ENCODE measurements at regions not wholly inside any gene's neighbourhood (a gene's known extent, or its start where the extent isn't known, plus 50 kb on each side); places are given as distances from the start of the nearest gene placed in this dataset.

DNA sequence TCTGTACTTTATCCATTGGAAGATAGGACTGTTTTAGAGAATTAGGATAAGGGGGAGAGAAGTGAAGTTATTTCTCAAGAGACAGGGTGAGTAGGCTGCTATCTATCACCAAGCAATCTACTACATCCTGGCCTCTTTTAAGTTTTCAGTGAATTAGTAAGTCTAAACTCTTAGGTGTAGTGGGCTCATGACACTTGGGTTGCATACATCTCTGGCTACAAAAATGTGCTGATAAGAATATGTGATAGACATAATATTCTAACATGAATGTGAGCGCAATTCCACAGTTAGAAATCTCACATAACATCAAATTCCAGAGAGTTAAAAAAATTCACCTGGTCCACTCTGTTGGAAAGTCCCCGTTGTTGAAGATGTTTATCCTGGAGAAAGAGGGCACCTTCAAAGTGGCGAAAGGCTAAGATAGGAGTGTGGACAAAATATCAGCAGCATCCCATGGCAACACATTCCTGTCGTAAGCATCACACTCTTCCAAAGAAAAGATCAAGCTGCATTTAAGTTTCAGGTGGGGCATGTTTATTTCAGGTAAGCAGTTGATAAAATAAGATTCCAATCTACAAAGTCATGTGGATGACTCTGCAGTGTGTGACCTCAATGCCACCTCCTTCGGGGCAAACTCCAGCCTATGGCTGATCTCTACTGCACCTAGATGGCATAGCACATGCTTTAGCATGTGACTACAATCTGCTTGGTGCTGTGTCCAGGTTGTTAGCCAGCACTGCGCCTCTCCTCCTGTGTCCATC is 111.7 kb upstream of the NEDD9 start:
- Histone ChIP-seq H3K36me3 (ENCODE audit: insufficient read depth, low read length) (no peaks in the 10 kb centered on the region), H3K4me2 (ENCODE audit: low read length) (no peak overlapping the region), H3K9me3 (replicated peaks; ENCODE audit: low read length) (no peaks in the 10 kb centered on the region), H3K27me3 (ENCODE audit: control insufficient read depth, insufficient read depth, low read length) (no peaks in the 10 kb centered on the region), H3K4me1 (ENCODE audit: control insufficient read depth, insufficient read depth, low read length) (no peaks in the 10 kb centered on the region), H3K4me3 (ENCODE audit: low read length) (no peak overlapping the region), H3K9ac (ENCODE audit: low read depth, low read length) (no peak overlapping the region)

GRCh38 chr6:11341867-11342266 is 109.4 kb upstream of the NEDD9 start:
- Histone ChIP-seq H3K27me3 (ENCODE audit: control insufficient read depth, insufficient read depth, low read length) (no peaks in the 10 kb centered on the region), H3K36me3 (ENCODE audit: insufficient read depth, low read length) (no peaks in the 10 kb centered on the region), H3K9ac (ENCODE audit: low read depth, low read length) (no peak overlapping the region), H3K4me3 (ENCODE audit: low read length) (no peak overlapping the region), H3K4me1 (ENCODE audit: control insufficient read depth, insufficient read depth, low read length) (no peaks in the 10 kb centered on the region), H3K9me3 (replicated peaks; ENCODE audit: low read length) (no peaks in the 10 kb centered on the region), H3K4me2 (ENCODE audit: low read length) (no peak overlapping the region)

- Histone ChIP-seq H3K27me3 (ENCODE audit: control insufficient read depth, insufficient read depth, low read length) (no peaks in the 10 kb centered on the region), H3K4me3 (ENCODE audit: low read length) (no peak overlapping the region), H3K4me2 (ENCODE audit: low read length) (no peak overlapping the region), H3K9me3 (replicated peaks; ENCODE audit: low read length) (no peaks in the 10 kb centered on the region), H3K4me1 (ENCODE audit: control insufficient read depth, insufficient read depth, low read length) (no peaks in the 10 kb centered on the region), H3K36me3 (ENCODE audit: insufficient read depth, low read length) (no peaks in the 10 kb centered on the region), H3K9ac (ENCODE audit: low read depth, low read length) (no peak overlapping the region)
These were observed 108.8 kb upstream of the NEDD9 start for GRCh38 chr6:11341303-11341702.

DNA sequence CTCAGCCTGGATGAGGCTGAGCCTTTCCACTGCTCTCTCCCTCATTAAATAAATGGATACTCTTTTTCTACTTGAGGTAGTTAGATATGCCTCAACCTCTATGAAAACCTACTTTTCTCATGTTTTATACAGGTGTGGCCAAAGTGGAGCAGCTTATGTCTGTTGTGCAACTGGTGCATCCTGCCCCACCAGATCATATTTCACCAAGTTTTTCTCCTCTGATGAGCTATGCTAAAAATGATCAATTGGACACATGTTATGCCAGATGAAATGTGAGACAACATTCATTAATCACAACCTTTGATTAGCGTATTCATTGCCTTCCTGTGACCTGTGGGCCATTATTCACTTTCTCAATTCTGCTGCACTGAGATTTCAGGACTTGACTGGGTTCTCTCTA is 106.9 kb upstream of the NEDD9 start:
- Histone ChIP-seq H3K4me3 (ENCODE audit: low read length) (no peak overlapping the region), H3K4me2 (ENCODE audit: low read length) (no peak overlapping the region), H3K4me1 (ENCODE audit: control insufficient read depth, insufficient read depth, low read length) (no peaks in the 10 kb centered on the region), H3K36me3 (ENCODE audit: insufficient read depth, low read length) (no peaks in the 10 kb centered on the region), H3K27me3 (ENCODE audit: control insufficient read depth, insufficient read depth, low read length) (no peaks in the 10 kb centered on the region), H3K9ac (ENCODE audit: low read depth, low read length) (no peak overlapping the region), H3K9me3 (replicated peaks; ENCODE audit: low read length) (no peaks in the 10 kb centered on the region)

GRCh38 chr6:11337306-11337705 is 104.8 kb upstream of the NEDD9 start:
- Histone ChIP-seq H3K4me3 (ENCODE audit: low read length) (no peak overlapping the region), H3K4me1 (ENCODE audit: control insufficient read depth, insufficient read depth, low read length) (no peaks in the 10 kb centered on the region), H3K9ac (ENCODE audit: low read depth, low read length) (no peak overlapping the region), H3K9me3 (replicated peaks; ENCODE audit: low read length) (no peaks in the 10 kb centered on the region), H3K27me3 (ENCODE audit: control insufficient read depth, insufficient read depth, low read length) (no peaks in the 10 kb centered on the region), H3K4me2 (ENCODE audit: low read length) (no peak overlapping the region), H3K36me3 (ENCODE audit: insufficient read depth, low read length) (no peaks in the 10 kb centered on the region)

DNA sequence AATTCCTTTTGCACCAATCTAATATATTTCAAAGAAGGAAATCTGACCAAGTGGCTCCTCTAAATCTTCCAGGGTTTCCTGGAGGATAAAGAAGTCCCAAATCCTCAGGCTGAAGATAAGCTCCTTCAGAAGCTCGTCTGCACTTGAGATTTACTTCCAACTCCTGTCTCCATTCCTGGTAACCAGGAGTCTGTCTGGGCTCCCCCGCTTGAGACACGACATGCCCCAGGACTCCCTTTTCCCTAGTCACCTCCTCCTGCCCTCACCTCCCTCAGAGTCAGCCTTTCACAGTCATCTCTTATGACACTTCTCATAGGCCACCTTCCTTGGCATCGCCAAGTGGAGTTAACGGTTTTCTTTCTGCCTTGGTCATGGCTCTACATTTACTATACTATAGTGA is 103.4 kb upstream of the NEDD9 start:
- no peak overlapping the region for H3K4me2 ChIP-seq (ENCODE audit: low read length)
- no peak overlapping the region for H3K9ac ChIP-seq (ENCODE audit: low read depth, low read length)
- no peaks in the 10 kb centered on the region for H3K36me3 ChIP-seq (ENCODE audit: insufficient read depth, low read length)
- no peak overlapping the region for H3K4me3 ChIP-seq (ENCODE audit: low read length)
- no peaks in the 10 kb centered on the region for H3K4me1 ChIP-seq (ENCODE audit: control insufficient read depth, insufficient read depth, low read length)
- H3K9me3 ChIP-seq (replicated peaks; ENCODE audit: low read length) = no peaks in the 10 kb centered on the region
- no peaks in the 10 kb centered on the region for H3K27me3 ChIP-seq (ENCODE audit: control insufficient read depth, insufficient read depth, low read length)

- Histone ChIP-seq H3K4me1 (ENCODE audit: control insufficient read depth, insufficient read depth, low read length) (peaks cover 9% of the 10 kb centered on the region), H3K27me3 (ENCODE audit: control insufficient read depth, insufficient read depth, low read length) (no peaks in the 10 kb centered on the region), H3K4me2 (ENCODE audit: low read length) (no peak overlapping the region), H3K4me3 (ENCODE audit: low read length) (no peak overlapping the region), H3K9me3 (replicated peaks; ENCODE audit: low read length) (no peaks in the 10 kb centered on the region), H3K36me3 (ENCODE audit: insufficient read depth, low read length) (no peaks in the 10 kb centered on the region), H3K9ac (ENCODE audit: low read depth, low read length) (no peak overlapping the region)
These were observed 100.8 kb upstream of the NEDD9 start for GRCh38 chr6:11333132-11333849.

- no peaks in the 10 kb centered on the region for H3K36me3 ChIP-seq (ENCODE audit: insufficient read depth, low read length)
These were observed 100.0 kb upstream of the NEDD9 start for GRCh38 chr6:11332463-11332862.

DNA sequence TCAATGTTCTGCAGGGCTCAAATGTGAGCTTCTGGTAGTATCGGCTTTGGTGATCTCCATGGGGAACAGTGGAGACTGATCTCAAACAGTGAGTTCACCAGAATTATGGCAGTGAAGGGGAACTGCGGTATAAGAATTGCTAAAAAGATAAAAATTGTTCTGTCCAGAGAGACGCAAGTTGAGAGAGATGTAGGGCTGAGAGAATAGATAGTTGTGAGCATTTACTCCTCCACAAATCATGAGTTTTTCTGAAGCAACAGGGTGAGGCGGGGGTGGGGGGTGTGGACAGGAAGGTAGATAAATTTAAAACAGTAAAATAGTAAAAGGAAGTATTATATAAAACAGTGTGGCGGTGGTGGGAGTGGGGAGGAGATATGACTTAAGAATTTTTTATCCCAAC is 98.6 kb upstream of the NEDD9 start:
- H3K4me1 ChIP-seq (ENCODE audit: control insufficient read depth, insufficient read depth, low read length) = peaks cover 9% of the 10 kb centered on the region
- H3K27me3 ChIP-seq (ENCODE audit: control insufficient read depth, insufficient read depth, low read length) = no peaks in the 10 kb centered on the region
- no peaks in the 10 kb centered on the region for H3K36me3 ChIP-seq (ENCODE audit: insufficient read depth, low read length)
- H3K4me3 ChIP-seq (ENCODE audit: low read length) = no peak overlapping the region
- no peak overlapping the region for H3K9ac ChIP-seq (ENCODE audit: low read depth, low read length)
- no peak overlapping the region for H3K4me2 ChIP-seq (ENCODE audit: low read length)
- H3K9me3 ChIP-seq (replicated peaks; ENCODE audit: low read length) = no peaks in the 10 kb centered on the region

More at GRCh38 chr6:11332463-11332862, 100.0 kb upstream of the NEDD9 start:
- Histone ChIP-seq H3K4me3 (ENCODE audit: low read length) (no peak overlapping the region), H3K27me3 (ENCODE audit: control insufficient read depth, insufficient read depth, low read length) (no peaks in the 10 kb centered on the region), H3K4me1 (ENCODE audit: control insufficient read depth, insufficient read depth, low read length) (peaks cover 9% of the 10 kb centered on the region), H3K4me2 (ENCODE audit: low read length) (no peak overlapping the region), H3K9ac (ENCODE audit: low read depth, low read length) (no peak overlapping the region), H3K9me3 (replicated peaks; ENCODE audit: low read length) (no peaks in the 10 kb centered on the region)

DNA sequence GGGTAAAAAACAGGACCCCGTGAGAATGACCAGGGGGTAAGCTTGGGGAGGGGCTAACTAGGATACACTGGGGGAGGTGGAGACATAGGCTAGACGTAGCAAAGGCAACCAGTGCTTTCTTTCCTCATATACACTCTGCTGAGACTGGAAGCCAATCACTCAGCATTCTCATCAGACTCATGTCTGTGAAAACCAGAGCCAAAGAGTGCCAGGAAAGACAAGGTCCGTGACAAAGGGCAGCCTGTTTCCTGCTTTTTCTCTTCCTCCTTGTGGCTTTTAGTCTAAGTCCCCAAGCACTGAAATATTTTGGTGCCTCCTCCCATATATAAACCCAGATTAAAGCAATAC is 97.9 kb upstream of the NEDD9 start:
- no peak overlapping the region for H3K4me2 ChIP-seq (ENCODE audit: low read length)
- H3K36me3 ChIP-seq (ENCODE audit: insufficient read depth, low read length) = no peaks in the 10 kb centered on the region
- no peak overlapping the region for H3K4me3 ChIP-seq (ENCODE audit: low read length)
- H3K9me3 ChIP-seq (replicated peaks; ENCODE audit: low read length) = no peaks in the 10 kb centered on the region
- no peak overlapping the region for H3K9ac ChIP-seq (ENCODE audit: low read depth, low read length)
- no peaks in the 10 kb centered on the region for H3K27me3 ChIP-seq (ENCODE audit: control insufficient read depth, insufficient read depth, low read length)
- H3K4me1 ChIP-seq (ENCODE audit: control insufficient read depth, insufficient read depth, low read length) = peaks cover 9% of the 10 kb centered on the region

GRCh38 chr6:11329726-11330412 is 97.4 kb upstream of the NEDD9 start:
- Histone ChIP-seq H3K9ac (ENCODE audit: low read depth, low read length) (no peak overlapping the region), H3K4me1 (ENCODE audit: control insufficient read depth, insufficient read depth, low read length) (peaks cover 9% of the 10 kb centered on the region), H3K36me3 (ENCODE audit: insufficient read depth, low read length) (no peaks in the 10 kb centered on the region), H3K4me2 (ENCODE audit: low read length) (no peak overlapping the region), H3K4me3 (ENCODE audit: low read length) (no peak overlapping the region), H3K27me3 (ENCODE audit: control insufficient read depth, insufficient read depth, low read length) (no peaks in the 10 kb centered on the region), H3K9me3 (replicated peaks; ENCODE audit: low read length) (no peaks in the 10 kb centered on the region)
